ENCODE measurements at regions not wholly inside any gene's neighbourhood (a gene's known extent, or its start where the extent isn't known, plus 50 kb on each side); places are given as distances from the start of the nearest gene placed in this dataset.
"Not testable (repeated sequence)": the region's sequence is repeated elsewhere in the genome, so short reads cannot be mapped to it uniquely, and the experiment has no call there.

DNA sequence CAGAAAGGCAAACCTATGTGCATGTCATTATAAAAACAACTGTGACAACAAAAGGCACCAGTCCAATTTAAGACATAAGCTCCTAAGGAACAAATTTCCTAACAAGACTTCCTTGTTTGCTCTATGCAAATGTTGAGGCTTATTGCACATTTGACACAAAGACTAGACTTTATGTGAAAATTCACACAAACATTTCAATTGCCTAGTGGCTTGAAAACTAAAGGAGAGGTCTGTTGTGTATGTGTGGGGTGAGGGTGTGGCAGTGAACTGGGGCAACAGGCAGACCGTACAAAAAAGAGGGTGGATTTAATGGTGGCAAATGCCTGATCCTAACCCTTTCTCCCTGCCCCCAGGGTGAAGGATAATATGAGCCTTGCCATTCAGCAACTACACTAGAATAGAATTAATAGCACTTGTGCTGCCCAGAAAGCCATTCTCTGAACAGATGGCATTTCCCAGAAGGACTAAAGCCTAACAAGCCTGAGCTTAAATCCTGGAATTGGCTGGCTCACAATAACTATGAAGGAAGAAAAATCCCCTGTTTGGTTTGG, 73.9 kb downstream of the GLUL start:
- TF ChIP-seq, protein P1, sequence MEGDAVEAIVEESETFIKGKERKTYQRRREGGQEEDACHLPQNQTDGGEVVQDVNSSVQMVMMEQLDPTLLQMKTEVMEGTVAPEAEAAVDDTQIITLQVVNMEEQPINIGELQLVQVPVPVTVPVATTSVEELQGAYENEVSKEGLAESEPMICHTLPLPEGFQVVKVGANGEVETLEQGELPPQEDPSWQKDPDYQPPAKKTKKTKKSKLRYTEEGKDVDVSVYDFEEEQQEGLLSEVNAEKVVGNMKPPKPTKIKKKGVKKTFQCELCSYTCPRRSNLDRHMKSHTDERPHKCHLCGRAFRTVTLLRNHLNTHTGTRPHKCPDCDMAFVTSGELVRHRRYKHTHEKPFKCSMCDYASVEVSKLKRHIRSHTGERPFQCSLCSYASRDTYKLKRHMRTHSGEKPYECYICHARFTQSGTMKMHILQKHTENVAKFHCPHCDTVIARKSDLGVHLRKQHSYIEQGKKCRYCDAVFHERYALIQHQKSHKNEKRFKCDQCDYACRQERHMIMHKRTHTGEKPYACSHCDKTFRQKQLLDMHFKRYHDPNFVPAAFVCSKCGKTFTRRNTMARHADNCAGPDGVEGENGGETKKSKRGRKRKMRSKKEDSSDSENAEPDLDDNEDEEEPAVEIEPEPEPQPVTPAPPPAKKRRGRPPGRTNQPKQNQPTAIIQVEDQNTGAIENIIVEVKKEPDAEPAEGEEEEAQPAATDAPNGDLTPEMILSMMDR (IDR thresholded peaks at IDR 0.05): no peak
- TF ChIP-seq POLR2A (IDR thresholded peaks at IDR 0.05): no peak
- no peak for DNase-seq (ENCODE audit: low spot score in 2 of 2)
- H3K4me3 ChIP-seq (ENCODE audit: low read depth, poor library complexity, severe bottlenecking): no peak overlapping the region
- 52 to 59% methylated on average over 1 of the region's 1 CpG for WGBS, 2 donors
- intact Hi-C loops (cut with DNase I; ENCODE audit: low total_unique reads): no loop called here

DNA sequence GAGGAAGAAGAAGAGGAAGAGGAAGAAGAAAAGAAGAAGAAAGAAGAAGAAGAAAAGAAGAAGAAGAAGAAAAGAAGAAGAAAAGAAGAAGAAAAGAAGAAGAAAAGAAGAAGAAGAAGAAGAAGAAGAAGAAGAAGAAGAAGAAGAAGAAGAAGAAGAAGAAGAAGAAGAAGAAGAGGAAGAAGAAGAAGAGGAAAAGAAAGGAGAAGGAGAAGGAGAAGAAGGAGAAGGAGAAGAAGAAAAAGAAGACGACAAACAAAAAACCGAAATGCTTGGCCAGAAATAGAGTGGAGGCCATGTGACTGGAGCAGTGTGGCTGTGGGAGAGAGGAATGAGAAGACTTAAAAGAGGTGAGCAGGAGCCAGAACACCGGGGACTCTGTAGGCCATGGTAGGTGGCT, 75.1 kb downstream of the GLUL start:
- DNase-seq (ENCODE audit: low spot score in 2 of 2); H3K4me3 ChIP-seq (ENCODE audit: low read depth, poor library complexity, severe bottlenecking); intact Hi-C loops (cut with DNase I; ENCODE audit: low total_unique reads): not testable (repeated sequence)
- 80 to 82% methylated on average over 3 of the region's 3 CpGs for WGBS, 2 donors

DNA sequence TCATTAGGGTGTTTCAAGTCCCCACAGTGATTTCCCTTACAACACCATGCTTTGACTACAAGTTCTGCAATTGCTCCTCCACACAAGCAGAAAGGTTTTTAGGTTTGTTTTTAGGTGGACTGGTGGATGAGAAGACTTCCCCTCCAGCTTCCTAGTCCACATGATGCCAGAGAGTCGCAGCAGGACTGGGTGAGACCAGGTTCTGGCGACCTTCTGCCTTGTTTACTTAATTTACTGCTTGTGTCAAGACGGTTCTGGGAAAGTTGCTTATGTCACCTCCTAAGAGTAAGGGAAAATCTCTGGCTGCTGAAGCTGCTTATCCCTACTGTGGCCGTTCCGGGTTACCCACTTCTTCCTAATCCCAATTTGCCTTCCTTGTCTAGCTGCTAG, 76.4 kb downstream of the GLUL start:
- no peak for DNase-seq (ENCODE audit: low spot score in 2 of 2)
- intact Hi-C loops (cut with DNase I; ENCODE audit: low total_unique reads): no loop called here
- TF ChIP-seq, protein P1 (IDR thresholded peaks at IDR 0.05): no peak
- TF ChIP-seq POLR2A (IDR thresholded peaks at IDR 0.05): no peak
- 42 to 69% methylated on average over 5 of the region's 5 CpGs for WGBS, 2 donors
- no peak overlapping the region for H3K4me3 ChIP-seq (ENCODE audit: low read depth, poor library complexity, severe bottlenecking)

DNA sequence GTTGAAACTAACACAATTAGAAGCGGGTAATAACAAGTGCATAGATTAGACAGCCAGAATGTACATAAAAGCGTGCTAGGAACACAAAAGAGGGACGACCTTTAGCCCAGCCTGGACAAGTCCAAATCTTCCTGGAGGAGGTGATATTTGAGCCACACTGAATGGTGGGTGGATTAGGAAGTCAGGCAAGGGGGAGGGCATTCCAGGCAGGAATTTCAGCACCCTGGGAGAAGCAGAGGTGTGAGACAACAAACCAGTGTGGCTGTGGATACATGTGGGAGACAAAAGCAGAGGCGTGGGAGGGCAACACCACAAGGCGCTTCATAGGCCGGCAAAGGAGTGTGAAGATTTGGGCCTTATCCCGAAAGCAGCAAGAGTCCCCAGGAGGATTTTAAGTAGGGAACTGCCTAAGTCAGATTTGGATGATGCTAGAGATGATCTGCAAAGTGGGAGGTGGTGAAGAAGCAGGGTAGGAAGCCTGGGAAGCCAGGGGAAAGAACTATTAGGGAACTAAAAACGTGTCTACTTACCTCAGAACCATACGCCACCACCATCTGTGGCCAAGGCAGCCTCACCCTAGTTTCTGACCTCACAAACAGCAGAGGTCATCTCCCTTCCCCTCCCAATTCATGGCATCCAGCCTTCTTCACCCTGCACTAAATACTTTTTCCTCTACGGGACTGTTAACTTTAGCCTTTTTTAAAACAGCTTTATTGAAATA, 81.8 kb downstream of the GLUL start:
- intact Hi-C loops (cut with DNase I; ENCODE audit: low total_unique reads): no loop called here
- DNase-seq (ENCODE audit: low spot score in 2 of 2): no peak
- H3K4me3 ChIP-seq (ENCODE audit: low read depth, poor library complexity, severe bottlenecking): no peak overlapping the region
- TF ChIP-seq POLR2A (IDR thresholded peaks at IDR 0.05): no peak
- TF ChIP-seq, protein P1 (IDR thresholded peaks at IDR 0.05): no peak
- 81 to 84% methylated on average over 10 of the region's 10 CpGs for WGBS, 2 donors

DNA sequence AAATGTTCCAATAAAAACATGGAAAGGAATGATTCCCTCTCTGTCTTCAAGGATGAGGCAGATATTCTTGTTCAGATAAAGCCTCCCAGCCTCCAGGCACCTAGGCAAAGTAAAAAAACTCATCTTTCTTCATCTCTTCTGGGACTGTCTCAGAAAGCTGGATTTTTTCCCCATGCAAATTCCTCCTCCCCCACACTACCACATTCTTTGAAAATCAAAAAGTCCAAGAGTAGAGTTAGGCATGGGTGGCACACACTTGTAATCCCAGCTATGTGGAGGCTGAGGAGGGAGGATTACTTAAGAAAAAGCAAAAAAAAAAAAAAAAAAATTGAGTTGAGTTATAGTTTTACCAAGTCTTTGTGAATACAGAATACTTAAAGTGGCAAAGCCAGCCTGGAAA, 82.8 kb downstream of the GLUL start:
- intact Hi-C loops (cut with DNase I; ENCODE audit: low total_unique reads): no loop called here
- no peak for TF ChIP-seq POLR2A (IDR thresholded peaks at IDR 0.05)
- TF ChIP-seq, protein P1 (IDR thresholded peaks at IDR 0.05): no peak
- no peak for DNase-seq (ENCODE audit: low spot score in 2 of 2)
- no peak overlapping the region for H3K4me3 ChIP-seq (ENCODE audit: low read depth, poor library complexity, severe bottlenecking)

DNA sequence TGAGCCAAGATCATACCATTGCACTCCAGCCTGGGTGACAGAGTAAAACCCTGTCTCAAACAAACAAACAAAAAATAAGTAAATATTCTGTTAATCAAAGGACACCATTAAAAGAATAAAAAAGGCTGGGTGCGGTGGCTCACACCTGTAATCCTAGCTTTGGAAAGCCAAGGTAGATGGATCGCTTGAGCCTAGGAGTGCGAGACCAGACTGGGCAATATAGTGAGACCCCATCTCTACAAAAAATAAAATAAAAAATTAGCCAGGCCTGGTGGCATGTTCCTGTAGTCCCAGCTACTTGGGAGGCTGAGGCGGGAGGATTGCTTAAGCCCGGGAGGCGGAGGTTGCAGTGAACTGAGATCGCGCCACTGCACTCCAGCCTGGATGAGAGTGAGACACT, 84.1 kb downstream of the GLUL start:
- intact Hi-C loops (cut with DNase I; ENCODE audit: low total_unique reads); DNase-seq (ENCODE audit: low spot score in 2 of 2); H3K4me3 ChIP-seq (ENCODE audit: low read depth, poor library complexity, severe bottlenecking): not testable (repeated sequence)
- WGBS, 2 donors: 99% methylated on average over 8 of the region's 8 CpGs

DNA sequence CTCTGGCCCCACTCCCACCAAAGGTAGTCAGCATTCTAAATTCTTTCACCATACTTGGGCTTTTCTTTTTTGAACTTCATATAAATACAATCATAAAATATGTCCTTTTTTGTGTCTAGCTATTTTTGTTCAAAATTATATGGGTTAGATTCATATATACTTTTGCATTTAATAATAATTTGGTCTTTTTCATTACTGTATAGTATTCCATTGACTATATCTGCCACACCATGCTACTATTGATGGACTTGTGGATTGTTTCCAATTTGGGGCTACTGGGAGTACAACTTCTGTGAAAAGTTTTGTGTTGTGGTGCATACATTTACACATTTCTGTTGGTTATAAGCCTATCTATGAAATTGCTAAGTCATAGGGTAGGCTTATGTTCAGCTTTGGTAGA, 85.7 kb downstream of the GLUL start:
- intact Hi-C loops (cut with DNase I; ENCODE audit: low total_unique reads): no loop called here
- no peak overlapping the region for H3K4me3 ChIP-seq (ENCODE audit: low read depth, poor library complexity, severe bottlenecking)
- no peak for DNase-seq (ENCODE audit: low spot score in 2 of 2)
- TF ChIP-seq POLR2A (IDR thresholded peaks at IDR 0.05): no peak
- TF ChIP-seq, protein P1 (IDR thresholded peaks at IDR 0.05): no peak

Data from lower leg skin (tissue), 4 donors.